Putamen (tissue), 1 donor: ENCODE measurements at regions not wholly inside any gene's neighbourhood (a gene's known extent, or its start where the extent isn't known, plus 50 kb on each side); places are given as distances from the start of the nearest gene placed in this dataset.

Experiments used
- DNase-seq: peaks from one replicate; pipeline ENCODE4 v3.0.0-alpha.2; 2016; ENCODE audit warnings: low spot score

DNA sequence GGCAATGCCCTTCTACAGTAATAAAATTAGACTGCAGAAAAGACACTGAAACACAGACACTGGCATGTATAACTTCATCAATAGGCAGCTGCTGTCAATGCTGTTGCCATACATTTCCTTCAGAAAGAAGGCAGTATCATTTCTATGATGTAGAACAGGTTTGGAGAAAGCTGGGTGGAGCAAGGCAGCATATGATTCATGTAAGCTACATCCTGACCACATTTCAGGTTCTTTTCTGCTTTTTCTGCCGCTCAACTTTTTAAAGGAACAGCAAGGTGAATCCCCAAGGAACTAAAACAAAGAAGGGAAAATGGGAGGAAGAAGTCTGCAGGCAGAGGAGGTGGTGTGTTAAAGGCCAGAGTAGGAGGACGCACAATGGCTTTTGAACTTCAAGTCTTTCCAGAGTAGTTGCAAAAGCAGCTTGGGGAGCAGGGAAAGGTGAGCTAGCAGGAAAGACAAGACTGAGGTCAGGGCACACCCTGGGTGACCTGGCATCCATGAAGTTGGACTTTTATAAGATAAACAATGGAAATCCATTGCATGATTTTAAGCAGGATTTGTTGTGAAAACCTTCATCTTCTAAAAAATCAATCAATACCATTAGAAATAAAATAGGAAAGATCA is 142.1 kb downstream of the MED10 start:
- DNase-seq: no peak

GRCh38 chr5:6235726-6236125 is 142.6 kb downstream of the MED10 start:
- DNase-seq: no peak

- DNase-seq: no peak
Observed at GRCh38 chr5:6228257-6229250, 149.8 kb downstream of the MED10 start.

GRCh38 chr5:6225121-6225607 is 153.2 kb downstream of the MED10 start:
- DNase-seq: no peak

DNA sequence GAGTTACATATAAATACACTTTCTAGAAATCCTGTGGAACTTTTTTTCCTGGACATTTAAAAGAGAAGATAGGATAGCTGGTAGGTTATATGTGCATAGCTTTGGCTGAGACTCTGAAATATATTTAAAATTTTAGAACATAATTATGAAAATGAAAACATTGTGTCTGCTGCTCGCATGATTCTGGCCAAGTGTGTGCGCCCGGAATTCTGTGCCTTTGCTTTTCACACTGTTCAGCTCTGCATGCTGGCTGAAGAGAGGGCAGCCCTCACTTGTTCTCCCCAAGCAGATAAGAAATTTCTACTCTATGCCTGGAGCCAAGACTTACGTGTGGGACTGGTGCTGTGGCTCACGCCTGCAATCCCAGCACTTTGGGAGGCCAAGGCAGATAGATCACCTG is 153.9 kb downstream of the MED10 start:
- DNase-seq: no peak

- no peak for DNase-seq
Observed at GRCh38 chr5:6222899-6223298, 155.4 kb downstream of the MED10 start.

GRCh38 chr5:6222121-6222520 is 156.2 kb downstream of the MED10 start:
- no peak for DNase-seq

DNA sequence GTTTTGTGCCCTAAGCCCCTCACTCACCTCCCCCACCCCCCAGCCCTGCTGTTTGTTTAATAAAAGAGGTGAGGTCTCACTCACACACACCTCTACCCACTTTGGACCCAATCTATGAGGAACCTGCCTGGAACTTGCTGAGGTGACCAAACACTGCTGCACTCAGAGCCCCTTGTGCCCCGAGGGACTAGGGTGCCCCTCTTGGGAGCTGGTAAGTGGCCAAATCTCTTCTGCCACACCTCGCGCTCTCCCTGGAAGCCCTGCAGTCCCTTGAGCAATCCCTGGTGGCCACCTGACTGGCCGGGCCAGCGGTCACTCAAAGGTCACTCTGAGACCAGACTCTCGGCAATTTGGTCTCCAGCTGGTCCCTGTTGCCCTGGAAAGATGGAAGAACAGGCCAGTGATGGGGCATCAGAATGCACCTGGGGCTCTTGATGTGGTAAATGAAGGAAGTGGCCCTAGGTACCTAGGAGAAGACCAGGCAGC is 157.2 kb downstream of the MED10 start:
- DNase-seq: no peak

DNA sequence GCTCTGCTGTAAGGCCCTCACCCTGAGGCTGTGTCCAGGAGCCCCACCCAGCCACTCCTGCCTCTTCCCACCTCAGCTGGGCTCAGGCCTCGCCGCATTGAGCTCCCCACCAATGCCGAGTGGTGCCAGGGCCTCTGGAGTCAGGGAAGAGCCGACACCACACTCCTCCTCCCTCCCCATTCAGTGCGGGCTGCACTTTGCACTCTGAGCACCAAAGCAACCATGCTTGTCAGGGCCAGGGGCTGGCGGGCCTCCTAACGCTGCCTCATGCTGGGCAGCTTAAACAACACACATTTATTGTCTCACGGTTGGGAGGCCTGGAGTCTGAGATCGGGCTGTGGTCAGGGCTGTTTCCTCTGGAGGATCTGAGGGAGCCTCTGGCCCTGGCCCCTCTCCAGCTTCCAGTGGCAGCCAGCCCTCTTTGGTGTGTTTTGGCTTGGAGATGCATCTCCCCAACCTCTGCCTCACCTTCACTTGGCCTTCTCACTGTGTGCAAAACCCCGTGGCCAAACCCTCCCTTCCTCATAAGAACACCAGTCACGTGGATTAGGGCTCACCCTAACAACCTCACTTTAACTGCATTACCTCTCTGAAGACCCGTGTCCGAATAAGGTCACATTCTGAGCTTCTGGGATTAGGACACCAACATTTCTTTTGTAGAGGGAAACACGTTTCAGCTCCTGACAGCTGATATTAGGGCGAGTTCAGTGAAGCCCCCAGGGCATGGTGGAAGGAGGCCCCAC is 157.8 kb downstream of the MED10 start:
- no peak for DNase-seq

GRCh38 chr5:6218517-6218916 is 159.8 kb downstream of the MED10 start:
- DNase-seq: no peak

DNA sequence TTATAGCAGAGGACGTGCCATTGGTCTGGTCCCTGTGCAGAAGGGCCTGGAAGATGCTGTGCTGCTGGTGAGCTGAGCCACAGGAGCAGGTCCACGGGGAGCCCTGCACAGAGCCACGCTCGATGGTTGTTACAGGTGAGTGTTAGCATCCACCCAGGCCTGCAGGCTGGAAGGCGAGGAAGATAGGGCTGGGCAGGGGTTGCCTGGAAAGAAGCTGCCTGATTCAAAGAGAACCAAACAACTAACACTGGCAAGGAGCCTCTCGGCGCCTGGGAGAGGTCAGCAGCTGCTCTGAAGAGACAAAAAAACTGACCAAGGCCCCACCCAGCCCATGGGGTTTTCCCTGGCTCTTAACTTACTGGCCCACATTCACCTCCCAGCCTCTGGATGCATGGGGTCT is 160.2 kb downstream of the MED10 start:
- no peak for DNase-seq

DNA sequence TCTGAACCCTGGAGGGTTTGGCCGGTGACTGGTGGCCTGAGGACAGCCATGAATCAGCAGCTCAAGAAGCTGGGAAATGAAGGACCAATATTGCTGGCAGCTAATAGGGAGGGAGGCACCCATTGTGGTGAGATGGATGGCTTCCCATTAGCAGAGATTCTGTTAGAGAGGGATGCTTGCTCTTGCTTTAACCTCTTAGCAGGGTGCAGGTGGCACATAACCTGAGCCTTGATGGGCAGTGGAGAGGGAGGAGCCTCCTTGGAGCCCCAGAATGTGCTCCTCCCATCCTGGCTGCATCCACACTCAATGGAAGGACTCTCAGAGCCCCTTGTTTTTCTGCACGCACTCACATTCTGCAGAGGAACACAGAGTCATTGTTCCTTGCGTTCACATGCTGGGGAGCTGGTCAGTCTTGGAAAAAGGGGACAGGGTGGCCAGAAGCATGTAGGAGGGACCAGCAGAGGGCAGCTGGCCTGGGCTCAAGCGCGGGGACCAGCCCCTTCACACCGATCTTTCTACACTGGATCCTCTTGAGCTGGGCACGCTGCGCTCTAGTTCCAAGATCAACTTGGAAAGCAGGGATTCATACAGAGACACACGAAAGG is 161.8 kb downstream of the MED10 start:
- no peak for DNase-seq

DNA sequence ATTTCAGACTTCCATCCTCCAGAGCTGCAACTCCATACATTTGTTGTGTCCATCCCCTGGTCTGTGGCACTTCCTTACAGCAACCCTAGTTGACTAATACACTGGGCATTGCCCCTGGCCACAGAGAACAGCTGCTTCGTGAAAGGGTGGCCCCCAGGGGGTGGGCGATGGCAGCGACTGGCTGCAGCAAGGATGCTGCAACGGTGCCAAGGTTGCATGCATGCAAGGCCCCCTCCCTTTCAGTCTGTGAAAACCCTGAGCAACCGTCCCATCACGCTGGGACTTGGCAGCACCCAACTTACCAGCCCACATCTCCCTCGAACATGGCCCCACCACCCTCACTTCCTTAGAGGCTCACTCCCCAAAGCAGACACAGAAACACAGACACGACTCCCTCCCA is 162.5 kb downstream of the MED10 start:
- no peak for DNase-seq

DNA sequence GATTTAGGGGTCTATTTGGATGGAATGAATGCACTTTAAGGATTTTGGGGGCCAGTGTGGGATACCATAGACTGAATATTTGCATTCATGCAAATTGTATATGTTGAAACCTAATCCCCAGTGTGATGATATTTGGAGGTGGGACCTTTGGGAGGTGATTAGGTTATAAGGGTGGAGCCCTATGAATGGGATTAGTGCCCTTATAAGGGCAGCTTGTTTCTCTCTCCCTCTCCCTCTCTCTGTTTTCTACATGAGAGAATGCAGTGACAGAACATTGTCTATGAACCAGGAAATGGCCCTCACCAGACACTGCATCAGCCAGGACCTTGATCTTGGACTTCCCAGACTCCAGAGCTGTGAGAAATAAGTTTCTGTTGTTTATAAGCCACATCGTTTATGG is 166.1 kb downstream of the MED10 start:
- DNase-seq: no peak

GRCh38 chr5:6206501-6206900 is 171.8 kb downstream of the MED10 start:
- no peak for DNase-seq

DNA sequence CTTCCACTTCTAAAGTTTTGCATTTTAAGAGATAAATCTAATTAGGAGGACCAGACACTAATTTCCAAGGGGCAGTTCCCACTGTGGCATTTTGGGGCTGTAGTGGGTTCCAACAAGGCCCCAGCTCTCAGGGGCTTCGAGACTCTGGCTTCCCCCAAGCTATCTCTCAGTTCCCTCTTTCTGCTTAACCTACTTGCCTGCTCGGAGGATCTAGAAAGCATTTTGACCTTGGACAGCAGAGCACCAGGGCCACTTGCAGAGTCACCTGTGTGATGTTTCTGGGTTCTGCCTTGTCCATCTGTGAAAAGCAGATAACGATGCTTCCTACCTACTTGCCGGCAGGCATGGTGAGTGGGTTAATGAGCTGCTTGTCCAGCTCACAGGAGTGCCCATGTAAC is 175.4 kb downstream of the MED10 start:
- DNase-seq: no peak

- no peak for DNase-seq
Observed at GRCh38 chr5:6202149-6202967, 176.0 kb downstream of the MED10 start.

DNA sequence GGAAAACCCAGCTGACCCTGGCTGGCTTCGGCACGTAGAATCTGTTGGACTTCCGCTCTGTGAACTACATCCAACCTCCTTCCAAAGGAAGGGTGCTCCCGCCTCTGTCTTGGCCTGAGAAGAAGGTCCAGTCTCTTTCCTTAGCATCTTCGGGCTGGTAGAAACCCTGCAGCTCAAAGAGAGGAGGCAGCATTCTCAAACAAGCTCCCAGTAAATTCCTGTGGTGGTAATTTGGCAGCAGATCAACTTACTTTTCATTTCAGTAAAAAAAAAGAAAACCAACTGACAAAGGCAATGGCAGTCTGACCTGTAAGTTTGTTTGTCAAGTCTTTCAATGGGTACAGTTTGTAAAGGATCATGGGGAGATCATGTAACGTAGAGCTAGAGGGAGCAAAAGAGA is 176.7 kb downstream of the MED10 start:
- no peak for DNase-seq

DNA sequence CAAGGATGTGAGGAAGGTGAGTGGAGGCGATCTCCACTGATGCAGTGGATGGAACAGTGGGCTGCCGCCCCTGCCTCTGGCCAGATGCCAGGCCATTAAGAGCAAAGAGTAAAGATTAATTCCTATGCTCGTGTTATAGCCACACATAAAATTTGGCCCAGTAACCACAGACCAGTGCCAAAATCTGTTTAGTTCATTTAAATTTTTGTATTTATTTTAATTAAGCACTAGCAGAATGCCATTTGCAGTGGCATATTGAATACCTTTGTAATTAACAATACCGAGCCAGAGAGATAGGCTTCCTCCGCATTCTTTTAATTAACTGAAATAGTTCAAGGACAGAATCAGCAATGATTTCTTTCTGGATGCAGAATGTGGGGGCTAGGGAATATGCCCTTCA is 179.8 kb downstream of the MED10 start:
- DNase-seq: no peak

- no peak for DNase-seq
Observed at GRCh38 chr5:6197427-6197826, 180.9 kb downstream of the MED10 start.

GRCh38 chr5:6195711-6196358 is 182.5 kb downstream of the MED10 start:
- DNase-seq: no peak
